Loucy (cell line): ENCODE measurements at regions not wholly inside any gene's neighbourhood (a gene's known extent, or its start where the extent isn't known, plus 50 kb on each side); places are given as distances from the start of the nearest gene placed in this dataset.
"Not testable (repeated sequence)": the region's sequence is repeated elsewhere in the genome, so short reads cannot be mapped to it uniquely, and the experiment has no call there.

Source experiments
- H2AFZ ChIP-seq: fragments of 200-600 bp; sonication (generic); 2 replicates; pipeline ENCODE4 v1.6.0; 2016; ENCODE audit warnings: antibody characterized with exemption, mild to moderate bottlenecking, low read length, moderate library complexity
- H3F3A ChIP-seq: fragments of 200-600 bp; 2 replicates; pipeline ENCODE4 v1.6.0; 2016; ENCODE audit warnings: antibody characterized with exemption, low read depth, mild to moderate bottlenecking
- H3K27me3 ChIP-seq: fragments of 200-600 bp; sonication (generic); 2 replicates; pipeline ENCODE4 v1.6.1; 2014; ENCODE audit warnings: low read length, mild to moderate bottlenecking; ENCODE audit not compliant: insufficient read depth, poor library complexity, severe bottlenecking
- H3K36me3 ChIP-seq: fragments of 200-600 bp; sonication (generic); 2 replicates; pipeline ENCODE4 v1.6.1; 2016; ENCODE audit warnings: low read length; ENCODE audit not compliant: insufficient read depth
- H3K4me1 ChIP-seq: fragments of 200-600 bp; sonication (generic); 2 replicates; pipeline ENCODE4 v1.5.1; 2014; ENCODE audit warnings: low read length, mild to moderate bottlenecking; ENCODE audit not compliant: insufficient read depth, poor library complexity, severe bottlenecking
- H3K4me2 ChIP-seq: fragments of 200-600 bp; sonication (generic); 2 replicates; pipeline ENCODE4 v1.6.0; 2014; ENCODE audit warnings: antibody characterized with exemption, low read length, low read depth, mild to moderate bottlenecking; ENCODE audit not compliant: poor library complexity, severe bottlenecking
- H3K4me3 ChIP-seq: fragments of 200-600 bp; sonication (generic); 2 replicates; pipeline ENCODE4 v1.5.1; 2014; ENCODE audit warnings: low read length, mild to moderate bottlenecking, mixed read lengths; ENCODE audit not compliant: poor library complexity, severe bottlenecking
- H3K79me2 ChIP-seq: fragments of 200-600 bp; sonication (generic); 2 replicates; pipeline ENCODE4 v1.6.1; 2014; ENCODE audit warnings: low read length; ENCODE audit not compliant: insufficient read depth
- H3K9ac ChIP-seq: fragments of 200-600 bp; sonication (generic); 2 replicates; pipeline ENCODE4 v1.6.0; 2014; ENCODE audit warnings: mild to moderate bottlenecking, low read depth, low read length, moderate library complexity; ENCODE audit not compliant: poor library complexity, severe bottlenecking
- H3K9me2 ChIP-seq: fragments of 200-600 bp; sonication (generic); replicated peaks from 2 replicates; pipeline ENCODE4 v1.6.1; 2016; ENCODE audit warnings: low read depth, low read length, mixed read lengths
- H3K9me3 ChIP-seq: fragments of 200-600 bp; sonication (generic); 2 replicates; pipeline ENCODE4 v1.6.1; 2014; ENCODE audit warnings: mild to moderate bottlenecking, antibody characterized with exemption, low read length, low read depth; ENCODE audit not compliant: insufficient read depth
- H4K20me1 ChIP-seq: fragments of 200-600 bp; sonication (generic); 2 replicates; pipeline ENCODE4 v1.6.0; 2014; ENCODE audit warnings: antibody characterized with exemption, low read length, mild to moderate bottlenecking; ENCODE audit not compliant: insufficient read depth, poor library complexity, severe bottlenecking
- EZH2phosphoT487 ChIP-seq: fragments of 200-600 bp; IDR thresholded peaks from 2 replicates; pipeline ENCODE4 v1.6.1; 2018; ENCODE audit warnings: antibody characterized with exemption, mild to moderate bottlenecking, moderate library complexity, borderline replicate concordance
- TF ChIP-seq, protein P1 (sequence below): fragments of 200-600 bp; sonication (generic); conservative IDR thresholded peaks from 2 replicates; pipeline ENCODE4 v1.5.1; 2014; ENCODE audit warnings: mild to moderate bottlenecking, antibody characterized with exemption, low read length

DNA sequence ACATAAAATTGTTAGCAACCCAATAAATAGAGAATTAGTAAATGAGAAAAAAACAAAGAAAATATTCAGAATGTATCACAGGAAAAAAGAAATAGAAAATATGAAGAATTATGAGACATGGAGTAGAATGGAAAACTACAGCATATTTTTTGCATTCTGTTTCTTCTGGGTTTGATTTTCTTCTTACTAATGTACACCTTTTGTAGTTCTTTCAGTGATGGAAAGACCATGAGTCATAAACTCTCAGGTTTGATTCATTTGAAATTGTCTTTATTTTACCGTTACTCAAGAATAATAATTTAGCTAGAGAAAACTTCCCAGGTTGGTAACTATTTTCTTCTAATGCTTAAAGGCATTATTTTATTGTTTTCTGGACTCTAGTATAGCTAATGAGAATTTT lies 90.3 kb upstream of the TMEM170B start:
- Histone ChIP-seq H3K4me3 (no peak overlapping the region), H3K27me3 (no peaks in the 10 kb centered on the region), H3K9me2 (no peaks in the 10 kb centered on the region), H4K20me1 (no peaks in the 10 kb centered on the region), H3F3A (no peaks in the 10 kb centered on the region), H3K9me3 (no peaks in the 10 kb centered on the region; the same call in 1 of the 2 replicates), H3K4me1 (no peaks in the 10 kb centered on the region), H3K36me3 (no peaks in the 10 kb centered on the region), H2AFZ (no peak overlapping the region), H3K4me2 (no peak overlapping the region), H3K79me2 (no peaks in the 10 kb centered on the region), H3K9ac (no peak overlapping the region)
- no peak for TF ChIP-seq EZH2phosphoT487
- TF ChIP-seq, protein P1, sequence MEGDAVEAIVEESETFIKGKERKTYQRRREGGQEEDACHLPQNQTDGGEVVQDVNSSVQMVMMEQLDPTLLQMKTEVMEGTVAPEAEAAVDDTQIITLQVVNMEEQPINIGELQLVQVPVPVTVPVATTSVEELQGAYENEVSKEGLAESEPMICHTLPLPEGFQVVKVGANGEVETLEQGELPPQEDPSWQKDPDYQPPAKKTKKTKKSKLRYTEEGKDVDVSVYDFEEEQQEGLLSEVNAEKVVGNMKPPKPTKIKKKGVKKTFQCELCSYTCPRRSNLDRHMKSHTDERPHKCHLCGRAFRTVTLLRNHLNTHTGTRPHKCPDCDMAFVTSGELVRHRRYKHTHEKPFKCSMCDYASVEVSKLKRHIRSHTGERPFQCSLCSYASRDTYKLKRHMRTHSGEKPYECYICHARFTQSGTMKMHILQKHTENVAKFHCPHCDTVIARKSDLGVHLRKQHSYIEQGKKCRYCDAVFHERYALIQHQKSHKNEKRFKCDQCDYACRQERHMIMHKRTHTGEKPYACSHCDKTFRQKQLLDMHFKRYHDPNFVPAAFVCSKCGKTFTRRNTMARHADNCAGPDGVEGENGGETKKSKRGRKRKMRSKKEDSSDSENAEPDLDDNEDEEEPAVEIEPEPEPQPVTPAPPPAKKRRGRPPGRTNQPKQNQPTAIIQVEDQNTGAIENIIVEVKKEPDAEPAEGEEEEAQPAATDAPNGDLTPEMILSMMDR, result no peak

DNA sequence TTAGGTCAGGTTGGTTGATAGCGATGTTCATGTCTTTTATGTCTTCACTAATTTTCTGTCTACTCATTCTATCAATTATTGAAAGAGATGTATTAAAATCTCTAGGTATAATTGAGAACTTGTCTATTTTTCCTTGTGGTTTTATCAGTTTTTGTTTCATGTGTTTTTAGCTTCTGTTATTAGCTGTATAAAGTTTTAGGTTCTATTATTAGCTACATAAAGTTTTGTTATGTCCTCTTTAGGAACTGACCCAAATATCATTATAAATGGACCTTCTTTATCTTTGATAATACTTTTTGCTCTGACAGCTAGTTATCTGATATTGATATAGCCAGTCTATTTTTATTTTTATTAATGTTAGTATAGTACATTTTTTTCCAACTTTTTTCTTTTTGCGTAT lies 92.4 kb upstream of the TMEM170B start:
- Histone ChIP-seq H2AFZ (no peak overlapping the region), H3K36me3 (no peaks in the 10 kb centered on the region), H3K79me2 (no peaks in the 10 kb centered on the region), H3F3A (no peaks in the 10 kb centered on the region), H4K20me1 (no peaks in the 10 kb centered on the region), H3K4me2 (no peak overlapping the region), H3K4me1 (no peaks in the 10 kb centered on the region), H3K4me3 (no peak overlapping the region), H3K9me2 (no peaks in the 10 kb centered on the region), H3K27me3 (no peaks in the 10 kb centered on the region), H3K9ac (no peak overlapping the region), H3K9me3 (no peaks in the 10 kb centered on the region; the same call in 1 of the 2 replicates)
- TF ChIP-seq, protein P1, result no peak
- TF ChIP-seq EZH2phosphoT487, result no peak

DNA sequence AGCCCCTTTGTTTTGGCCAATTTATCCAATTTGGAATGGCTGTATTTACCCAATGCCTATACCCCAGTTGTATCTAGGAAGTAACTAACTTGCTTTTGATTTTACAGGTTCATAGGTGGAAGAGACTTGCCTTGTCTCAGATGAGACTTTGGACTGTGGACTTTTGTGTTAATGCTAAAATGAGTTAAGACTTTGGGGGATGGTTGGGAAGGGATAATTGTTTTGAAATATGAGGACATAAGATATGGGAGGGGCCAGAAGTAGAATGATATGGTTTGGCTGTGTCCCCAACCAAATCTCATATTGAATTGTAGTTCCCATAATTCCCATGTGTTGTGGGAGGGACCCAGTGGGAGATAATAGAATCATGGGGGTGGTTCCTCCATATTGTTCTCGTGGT lies 94.4 kb upstream of the TMEM170B start:
- not testable (repeated sequence) for H3K9me2 ChIP-seq, H3K4me2 ChIP-seq, H3K79me2 ChIP-seq, H3K4me1 ChIP-seq, H3K4me3 ChIP-seq, H2AFZ ChIP-seq, H3K9ac ChIP-seq, H3F3A ChIP-seq, H3K27me3 ChIP-seq, H3K36me3 ChIP-seq, H3K9me3 ChIP-seq, H4K20me1 ChIP-seq

DNA sequence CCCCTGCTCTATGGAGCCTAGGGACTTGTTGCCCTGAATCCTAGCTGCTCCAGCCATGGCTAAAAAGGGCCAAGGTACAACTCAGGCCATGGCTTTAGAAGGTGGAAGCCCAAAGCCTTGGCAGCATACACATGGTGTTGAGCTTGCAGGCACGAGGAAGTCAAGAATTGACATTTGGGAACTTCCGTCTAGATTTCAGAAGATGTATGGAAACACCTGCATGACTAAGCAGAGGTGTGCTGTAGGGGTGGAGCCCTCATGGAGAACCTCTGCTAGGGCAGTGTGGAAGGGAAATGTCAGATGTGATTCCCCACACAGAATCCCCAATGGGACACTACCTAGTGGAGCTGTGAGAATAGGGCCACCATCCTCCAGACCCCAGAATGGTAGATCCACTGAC lies 95.1 kb upstream of the TMEM170B start:
- no peak overlapping the region for H2AFZ ChIP-seq
- TF ChIP-seq, protein P1, result no peak
- no peak for TF ChIP-seq EZH2phosphoT487

More for the DNA sequence above, 95.1 kb upstream of the TMEM170B start:
- no peaks in the 10 kb centered on the region; the same call in 1 of the 2 replicates for H3K9me3 ChIP-seq
- H3K4me1 ChIP-seq, result peaks cover 6% of the 10 kb centered on the region
- no peaks in the 10 kb centered on the region for H3K27me3 ChIP-seq
- no peaks in the 10 kb centered on the region for H3K9me2 ChIP-seq
- no peak overlapping the region for H3K4me2 ChIP-seq
- no peak overlapping the region for H3K9ac ChIP-seq
- H3K4me3 ChIP-seq, result no peak overlapping the region
- H3F3A ChIP-seq, result no peaks in the 10 kb centered on the region
- H3K79me2 ChIP-seq, result no peaks in the 10 kb centered on the region
- no peaks in the 10 kb centered on the region for H3K36me3 ChIP-seq
- H4K20me1 ChIP-seq, result no peaks in the 10 kb centered on the region
